Lower leg skin (tissue), 3 donors: ENCODE measurements at regions not wholly inside any gene's neighbourhood (a gene's known extent, or its start where the extent isn't known, plus 50 kb on each side); places are given as distances from the start of the nearest gene placed in this dataset.

ENCODE experiments used
- CTCF ChIP-seq, 3 donors: fragments of 450-650 bp; IDR thresholded peaks; one replicate each; pipeline ENCODE4 v1.5.1; 2016; ENCODE audit warnings: antibody characterized with exemption in 3 of 3, mild to moderate bottlenecking in 3 of 3, moderate library complexity in 2 of 3
- POLR2A ChIP-seq, 2 donors: fragments of 450-650 bp; IDR thresholded peaks; one replicate each; pipeline ENCODE4 v1.6.1; 2016 to 2017; ENCODE audit warnings: antibody characterized with exemption in 2 of 2, mild to moderate bottlenecking in 1 of 2, moderate library complexity in 1 of 2

GRCh38 chr12:123055281-123055766 lies 74.8 kb downstream of the ARL6IP4 start:
- no peak for TF ChIP-seq CTCF (IDR thresholded peaks at IDR 0.05)
- no peak for TF ChIP-seq POLR2A (IDR thresholded peaks at IDR 0.05)
